Neural progenitor cell (in vitro differentiated cells): ENCODE measurements at regions not wholly inside any gene's neighbourhood (a gene's known extent, or its start where the extent isn't known, plus 50 kb on each side); places are given as distances from the start of the nearest gene placed in this dataset.

Source experiments
- DNase-seq: peaks from one replicate; pipeline ENCODE4 v3.0.0-alpha.2; 2016; ENCODE audit warnings: low spot score
- H2AFZ ChIP-seq: fragments of 200-600 bp; sonication (generic); replicated peaks from 2 replicates; pipeline ENCODE4 v1.6.1; 2016; ENCODE audit warnings: antibody characterized with exemption
- H3F3A ChIP-seq: fragments of 200-600 bp; sonication (generic); 2 replicates; pipeline ENCODE4 v1.6.1; 2016; ENCODE audit warnings: antibody characterized with exemption, low read depth
- H3K27ac ChIP-seq: fragments of 200-600 bp; sonication (generic); 2 replicates; pipeline ENCODE4 v1.5.1; 2016; ENCODE audit warnings: mild to moderate bottlenecking
- H3K27me3 ChIP-seq: fragments of 200-600 bp; sonication (generic); 2 replicates; pipeline ENCODE4 v1.6.1; 2016; ENCODE audit warnings: mild to moderate bottlenecking, moderate library complexity
- H3K36me3 ChIP-seq: fragments of 200-600 bp; sonication (generic); 2 replicates; pipeline ENCODE4 v1.5.1; 2016
- H3K4me1 ChIP-seq: fragments of 200-600 bp; sonication (generic); 2 replicates; pipeline ENCODE4 v1.6.1; 2016; ENCODE audit warnings: mixed run types
- H3K4me2 ChIP-seq: fragments of 200-600 bp; sonication (generic); 2 replicates; pipeline ENCODE4 v1.6.1; 2016
- H3K4me3 ChIP-seq: fragments of 200-600 bp; sonication (generic); 2 replicates; pipeline ENCODE4 v1.5.1; 2016
- H3K79me2 ChIP-seq: fragments of 200-600 bp; sonication (generic); 2 replicates; pipeline ENCODE4 v1.6.1; 2016; ENCODE audit warnings: low read depth
- H3K9ac ChIP-seq: fragments of 200-600 bp; sonication (generic); 2 replicates; pipeline ENCODE4 v1.6.1; 2016
- H3K9me3 ChIP-seq: fragments of 200-600 bp; sonication (generic); 2 replicates; pipeline ENCODE4 v1.5.1; 2016; ENCODE audit warnings: low read depth
- H4K20me1 ChIP-seq: fragments of 200-600 bp; sonication (generic); 2 replicates; pipeline ENCODE4 v1.6.1; 2016; ENCODE audit warnings: low read depth
- H3K27ac Mint-ChIP-seq: 3 replicates; pipeline ENCODE4 v1.8.0; 2021; ENCODE audit warnings: mixed read lengths
- H3K27me3 Mint-ChIP-seq: 2 replicates; pipeline ENCODE4 v1.8.0; 2022; ENCODE audit warnings: low read depth, mild to moderate bottlenecking, inconsistent platforms, moderate library complexity, mixed read lengths; ENCODE audit not compliant: insufficient read depth
- H3K36me3 Mint-ChIP-seq: 3 replicates; pipeline ENCODE4 v1.8.0; 2021; ENCODE audit warnings: mixed read lengths
- H3K4me1 Mint-ChIP-seq: 3 replicates; pipeline ENCODE4 v1.8.0; 2021; ENCODE audit warnings: mixed read lengths
- H3K4me3 Mint-ChIP-seq: 3 replicates; pipeline ENCODE4 v1.8.0; 2021; ENCODE audit warnings: mild to moderate bottlenecking, moderate library complexity, mixed read lengths
- H3K9me3 Mint-ChIP-seq: 3 replicates; pipeline ENCODE4 v1.8.0; 2020; ENCODE audit warnings: mixed read lengths
- EZH2 ChIP-seq: fragments of 200-600 bp; sonication (generic); IDR thresholded peaks from 2 replicates; pipeline ENCODE4 v1.6.1; 2017; ENCODE audit warnings: antibody characterized with exemption, mild to moderate bottlenecking, moderate library complexity
- EZH2phosphoT487 ChIP-seq: fragments of 200-600 bp; sonication (generic); IDR thresholded peaks from 2 replicates; pipeline ENCODE4 v1.6.1; 2017; ENCODE audit warnings: antibody characterized with exemption
- TF ChIP-seq, protein P1 (sequence below): fragments of 200-600 bp; sonication (generic); IDR thresholded peaks from 2 replicates; pipeline ENCODE4 v1.5.1; 2017; ENCODE audit warnings: antibody characterized with exemption, mild to moderate bottlenecking

DNA sequence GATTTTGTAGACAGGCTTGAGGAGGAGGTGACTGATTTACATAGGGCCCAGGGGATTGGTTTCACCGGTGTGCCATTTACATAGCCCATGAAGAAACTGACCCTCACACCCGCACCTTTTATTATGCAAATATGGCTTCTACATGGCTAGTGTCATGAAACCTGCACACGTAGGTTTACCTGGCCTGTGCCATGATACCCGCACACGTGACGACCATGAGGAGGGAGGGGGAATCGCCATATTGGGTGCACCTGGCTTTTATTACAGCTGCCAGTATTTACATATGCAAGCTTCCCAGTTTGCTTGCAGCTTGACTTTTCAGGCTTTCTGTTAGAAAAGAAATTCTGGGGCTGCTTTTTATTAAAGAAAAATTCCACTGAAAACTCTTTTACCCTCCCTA is 359.7 kb downstream of the ADAM29 start:
- Histone ChIP-seq H3K4me3 (no peak overlapping the region), H4K20me1 (no peaks in the 10 kb centered on the region), H3K36me3 (no peaks in the 10 kb centered on the region), H3K9me3 (no peaks in the 10 kb centered on the region), H3K4me2 (no peak overlapping the region), H3K4me1 (no peaks in the 10 kb centered on the region), H2AFZ (no peak overlapping the region), H3K79me2 (no peaks in the 10 kb centered on the region), H3F3A (no peaks in the 10 kb centered on the region), H3K27me3 (no peaks in the 10 kb centered on the region), H3K27ac (no peak overlapping the region), H3K9ac (no peak overlapping the region)
- Mint-ChIP-seq H3K36me3 (no peaks in the 10 kb centered on the region), H3K27ac (no peak overlapping the region), H3K4me1 (no peaks in the 10 kb centered on the region), H3K27me3 (peaks cover 3% of the 10 kb centered on the region), H3K9me3 (no peaks in the 10 kb centered on the region), H3K4me3 (no peak overlapping the region)
- TF ChIP-seq EZH2phosphoT487 (no peak), EZH2 (no peak)
- TF ChIP-seq, protein P1, sequence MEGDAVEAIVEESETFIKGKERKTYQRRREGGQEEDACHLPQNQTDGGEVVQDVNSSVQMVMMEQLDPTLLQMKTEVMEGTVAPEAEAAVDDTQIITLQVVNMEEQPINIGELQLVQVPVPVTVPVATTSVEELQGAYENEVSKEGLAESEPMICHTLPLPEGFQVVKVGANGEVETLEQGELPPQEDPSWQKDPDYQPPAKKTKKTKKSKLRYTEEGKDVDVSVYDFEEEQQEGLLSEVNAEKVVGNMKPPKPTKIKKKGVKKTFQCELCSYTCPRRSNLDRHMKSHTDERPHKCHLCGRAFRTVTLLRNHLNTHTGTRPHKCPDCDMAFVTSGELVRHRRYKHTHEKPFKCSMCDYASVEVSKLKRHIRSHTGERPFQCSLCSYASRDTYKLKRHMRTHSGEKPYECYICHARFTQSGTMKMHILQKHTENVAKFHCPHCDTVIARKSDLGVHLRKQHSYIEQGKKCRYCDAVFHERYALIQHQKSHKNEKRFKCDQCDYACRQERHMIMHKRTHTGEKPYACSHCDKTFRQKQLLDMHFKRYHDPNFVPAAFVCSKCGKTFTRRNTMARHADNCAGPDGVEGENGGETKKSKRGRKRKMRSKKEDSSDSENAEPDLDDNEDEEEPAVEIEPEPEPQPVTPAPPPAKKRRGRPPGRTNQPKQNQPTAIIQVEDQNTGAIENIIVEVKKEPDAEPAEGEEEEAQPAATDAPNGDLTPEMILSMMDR: no peak
- DNase-seq: no peak

- H3K36me3 Mint-ChIP-seq: no peaks in the 10 kb centered on the region
These were observed 362.0 kb downstream of the ADAM29 start for GRCh38 chr4:175280153-175280552.

DNA sequence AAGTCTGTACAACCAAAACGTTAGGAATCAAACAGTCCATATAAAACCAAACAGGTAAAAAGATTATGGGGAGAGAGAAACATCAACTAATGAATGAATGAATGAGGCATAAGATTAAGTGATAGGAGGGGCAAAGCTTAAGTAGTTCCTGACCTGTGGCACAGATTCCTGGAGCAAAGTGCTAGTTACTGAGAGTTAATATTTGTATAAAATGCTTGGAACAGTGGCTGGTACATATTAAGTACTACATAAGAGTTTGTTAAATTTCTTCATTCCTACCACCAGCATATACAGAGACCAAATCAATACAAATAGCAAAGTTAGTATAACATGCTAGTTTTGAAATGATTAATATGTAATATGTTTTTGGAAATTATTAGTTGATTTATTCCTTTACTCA is 363.7 kb downstream of the ADAM29 start:
- Histone ChIP-seq H3K4me2 (no peak overlapping the region), H2AFZ (no peak overlapping the region), H3K9ac (no peak overlapping the region), H3K4me3 (no peak overlapping the region), H3F3A (no peaks in the 10 kb centered on the region), H3K36me3 (no peaks in the 10 kb centered on the region), H3K79me2 (no peaks in the 10 kb centered on the region), H3K4me1 (no peaks in the 10 kb centered on the region), H4K20me1 (no peaks in the 10 kb centered on the region), H3K9me3 (no peaks in the 10 kb centered on the region), H3K27me3 (no peaks in the 10 kb centered on the region), H3K27ac (no peak overlapping the region)
- no peak overlapping the region for H3K27ac Mint-ChIP-seq
- H3K9me3 Mint-ChIP-seq: no peaks in the 10 kb centered on the region
- no peaks in the 10 kb centered on the region for H3K4me1 Mint-ChIP-seq
- H3K27me3 Mint-ChIP-seq: peaks cover 3% of the 10 kb centered on the region
- H3K4me3 Mint-ChIP-seq: no peak overlapping the region
- TF ChIP-seq EZH2phosphoT487: no peak
- TF ChIP-seq, protein P1: no peak
- no peak for TF ChIP-seq EZH2
- DNase-seq: no peak
- no peaks in the 10 kb centered on the region for H3K36me3 Mint-ChIP-seq

More at GRCh38 chr4:175280153-175280552, 362.0 kb downstream of the ADAM29 start:
- H3K36me3 ChIP-seq: no peaks in the 10 kb centered on the region
- H3K27ac Mint-ChIP-seq: no peak overlapping the region
- no peak overlapping the region for H3K4me2 ChIP-seq
- no peak overlapping the region for H3K27ac ChIP-seq
- H3F3A ChIP-seq: no peaks in the 10 kb centered on the region
- H3K79me2 ChIP-seq: no peaks in the 10 kb centered on the region
- H3K27me3 Mint-ChIP-seq: peaks cover 3% of the 10 kb centered on the region
- no peaks in the 10 kb centered on the region for H3K4me1 Mint-ChIP-seq
- TF ChIP-seq, protein P1: no peak
- no peak for TF ChIP-seq EZH2phosphoT487
- no peak for TF ChIP-seq EZH2
- H4K20me1 ChIP-seq: no peaks in the 10 kb centered on the region
- no peaks in the 10 kb centered on the region for H3K27me3 ChIP-seq
- no peak overlapping the region for H3K4me3 Mint-ChIP-seq
- no peak overlapping the region for H2AFZ ChIP-seq
- H3K9me3 Mint-ChIP-seq: no peaks in the 10 kb centered on the region
- H3K9me3 ChIP-seq: no peaks in the 10 kb centered on the region
- no peak for DNase-seq
- H3K9ac ChIP-seq: no peak overlapping the region
- H3K4me3 ChIP-seq: no peak overlapping the region
- no peaks in the 10 kb centered on the region for H3K4me1 ChIP-seq

GRCh38 chr4:175282407-175282806 is 364.2 kb downstream of the ADAM29 start:
- Mint-ChIP-seq H3K9me3 (no peaks in the 10 kb centered on the region), H3K27me3 (peaks cover 3% of the 10 kb centered on the region), H3K27ac (no peak overlapping the region), H3K36me3 (no peaks in the 10 kb centered on the region), H3K4me1 (no peaks in the 10 kb centered on the region), H3K4me3 (no peak overlapping the region)
- no peaks in the 10 kb centered on the region for H3K4me1 ChIP-seq
- no peaks in the 10 kb centered on the region for H3K79me2 ChIP-seq
- no peak overlapping the region for H2AFZ ChIP-seq
- TF ChIP-seq, protein P1: no peak
- no peak for TF ChIP-seq EZH2
- TF ChIP-seq EZH2phosphoT487: no peak
- H3K9me3 ChIP-seq: no peaks in the 10 kb centered on the region
- no peak overlapping the region for H3K4me3 ChIP-seq
- H3K4me2 ChIP-seq: no peak overlapping the region
- no peaks in the 10 kb centered on the region for H4K20me1 ChIP-seq
- no peaks in the 10 kb centered on the region for H3K36me3 ChIP-seq
- no peaks in the 10 kb centered on the region for H3K27me3 ChIP-seq
- no peak overlapping the region for H3K9ac ChIP-seq
- H3K27ac ChIP-seq: no peak overlapping the region
- no peak for DNase-seq
- H3F3A ChIP-seq: no peaks in the 10 kb centered on the region
